Stimulated activated CD4-positive, alpha-beta T cell treated with anti-CD3 and anti-CD28 coated beads, Interleukin-4, amount 100 ng/mL, for 24 hours (primary cell): ENCODE measurements at regions not wholly inside any gene's neighbourhood (a gene's known extent, or its start where the extent isn't known, plus 50 kb on each side); places are given as distances from the start of the nearest gene placed in this dataset.
"Not testable (repeated sequence)": the region's sequence is repeated elsewhere in the genome, so short reads cannot be mapped to it uniquely, and the experiment has no call there.

ENCODE experiments used
- DNase-seq: peaks from one replicate; pipeline ENCODE4 v3.0.0-alpha.2; 2020

DNA sequence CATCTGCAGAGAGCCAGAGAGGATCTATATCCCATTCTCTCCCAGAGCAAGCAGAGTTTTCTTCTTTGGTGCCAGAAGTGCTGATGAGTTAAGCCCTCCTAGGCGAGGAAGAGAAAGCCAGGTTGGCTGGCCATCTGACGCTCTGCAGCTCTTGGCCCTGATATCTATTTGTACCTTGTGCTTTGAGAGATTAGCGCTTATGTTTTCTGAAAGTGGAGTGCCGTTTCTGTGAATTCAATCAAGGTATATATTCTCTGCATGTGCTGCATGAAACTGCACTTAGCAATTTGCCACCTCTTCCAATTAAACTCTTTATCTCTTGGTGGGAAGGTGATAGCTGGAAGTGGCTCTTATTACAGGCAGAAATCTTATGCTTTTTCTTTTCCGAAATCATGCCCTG, 177.5 kb downstream of the LPIN1 start:
- no peak for DNase-seq

- no peak for DNase-seq
These were observed 179.0 kb downstream of the LPIN1 start for GRCh38 chr2:11925295-11926066.

GRCh38 chr2:11930211-11930761, 183.9 kb downstream of the LPIN1 start:
- no peak for DNase-seq

DNA sequence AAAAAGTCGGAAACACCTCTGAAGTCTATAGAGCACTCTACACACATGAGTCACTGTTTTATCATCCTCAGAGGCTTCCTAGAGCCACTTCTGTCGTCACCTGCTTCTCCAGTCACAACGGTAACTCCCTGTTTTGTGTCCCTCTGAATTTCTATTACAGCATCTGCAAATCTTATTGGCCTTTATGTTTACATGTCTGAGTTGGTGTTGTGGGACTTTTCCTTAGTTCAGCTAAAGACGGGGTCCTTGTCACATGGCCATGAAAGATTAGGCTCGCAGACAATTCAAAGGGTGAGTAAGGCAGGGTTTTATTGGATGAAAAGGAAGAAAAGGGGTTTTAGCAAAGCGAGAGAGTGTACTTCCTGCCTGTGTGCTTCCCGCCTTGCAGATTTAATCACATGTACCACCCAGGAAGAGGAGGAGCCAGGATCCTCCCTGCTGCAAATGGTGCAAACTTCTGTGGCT, 185.6 kb downstream of the LPIN1 start:
- DNase-seq = no peak

- no peak for DNase-seq
These were observed 186.5 kb downstream of the LPIN1 start for GRCh38 chr2:11932962-11933361.

- no peak for DNase-seq
These were observed 187.4 kb downstream of the LPIN1 start for GRCh38 chr2:11933854-11934253.

GRCh38 chr2:11936761-11937160, 190.3 kb downstream of the LPIN1 start:
- no peak for DNase-seq

DNA sequence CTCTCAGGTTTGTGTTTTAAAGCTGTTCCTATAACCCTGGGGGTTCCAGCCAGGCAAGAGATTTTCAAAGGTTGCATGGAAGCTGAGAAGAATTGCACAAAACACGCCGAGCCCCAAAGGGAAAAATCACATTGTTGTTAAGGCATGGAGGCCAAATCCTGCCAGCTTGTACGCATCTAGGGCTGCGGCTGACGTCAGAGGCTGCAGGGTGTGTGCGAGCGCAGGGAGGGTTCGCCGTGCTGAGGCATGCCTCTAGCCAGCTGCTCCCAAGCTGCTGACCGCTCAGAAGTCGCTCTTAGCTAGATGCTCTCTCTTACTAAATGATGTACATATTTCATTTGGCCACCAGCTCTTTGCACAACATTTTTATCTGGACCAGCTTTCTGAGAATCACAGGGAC, 191.8 kb downstream of the LPIN1 start:
- DNase-seq = no peak

GRCh38 chr2:11939523-11939922, 193.1 kb downstream of the LPIN1 start:
- no peak for DNase-seq

GRCh38 chr2:11940121-11940743, 193.8 kb downstream of the LPIN1 start:
- no peak for DNase-seq

GRCh38 chr2:11940799-11941198, 194.4 kb downstream of the LPIN1 start:
- no peak for DNase-seq

- DNase-seq = no peak
These were observed 195.1 kb downstream of the LPIN1 start for GRCh38 chr2:11941201-11942177.

GRCh38 chr2:11942178-11942569, 195.7 kb downstream of the LPIN1 start:
- no peak for DNase-seq

DNA sequence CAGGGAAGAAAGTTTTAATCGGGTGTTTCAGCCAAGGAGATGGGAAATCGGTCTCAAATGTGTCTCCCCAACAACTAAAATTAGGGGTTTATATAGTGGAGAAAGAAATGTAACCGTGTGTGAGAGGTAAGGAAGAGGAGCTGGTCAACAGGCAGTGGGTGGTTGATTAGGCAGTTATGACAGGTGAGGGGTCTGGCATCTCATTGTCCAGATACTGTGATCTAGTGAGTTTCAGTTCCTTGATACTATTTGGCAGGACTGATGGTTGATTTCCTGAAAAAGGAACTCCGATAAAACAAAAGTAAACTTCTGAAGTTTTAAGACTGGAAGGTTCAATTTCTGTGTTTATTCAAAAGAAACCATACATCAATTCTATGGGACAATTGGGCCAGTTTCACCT, 197.9 kb downstream of the LPIN1 start:
- DNase-seq = no peak

DNA sequence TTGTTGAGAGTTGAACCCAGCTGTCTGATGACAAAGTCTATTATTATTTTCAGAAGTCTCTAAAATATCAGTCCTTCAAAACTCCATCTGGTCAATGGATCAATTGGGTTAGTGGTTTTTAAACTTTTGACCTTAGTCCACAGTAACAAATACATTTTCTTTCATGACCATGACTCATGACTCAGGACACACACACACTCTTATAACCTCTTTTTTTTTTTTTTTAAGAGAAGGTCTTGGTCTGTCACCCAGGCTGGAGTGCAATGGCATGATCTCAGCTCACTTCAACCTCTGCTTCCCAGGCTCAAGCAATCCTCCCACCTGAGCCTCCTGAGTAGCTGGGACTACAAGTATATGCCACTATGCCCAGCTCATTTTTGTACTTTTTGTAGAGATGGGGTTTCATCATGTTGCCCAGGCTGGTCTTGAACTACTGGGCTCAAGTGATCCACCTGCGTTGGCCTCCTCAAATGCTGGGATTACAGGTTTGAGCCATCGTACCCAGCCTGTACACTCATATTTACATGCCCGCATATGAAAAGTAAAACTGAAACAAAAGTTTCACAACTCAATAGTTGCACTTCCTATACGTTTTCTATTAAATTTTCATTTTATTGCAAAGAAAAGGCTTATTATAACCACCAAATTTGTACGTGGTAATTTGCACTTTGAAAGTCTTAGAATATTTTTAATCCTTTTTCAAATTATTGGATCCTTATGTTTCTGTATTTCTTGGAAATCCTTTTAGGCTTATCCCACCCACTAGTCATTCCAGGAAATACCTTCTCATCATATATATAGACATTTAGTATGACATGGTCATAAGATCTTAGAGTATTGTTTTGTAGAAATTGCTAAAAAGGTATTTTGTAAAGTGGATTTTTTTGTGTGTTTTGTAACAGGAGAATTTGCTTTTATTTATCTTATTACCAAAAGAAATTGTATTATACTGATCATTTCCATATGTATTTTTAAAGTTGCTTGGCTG, 199.0 kb downstream of the LPIN1 start:
- peak; percentile 11 for DNase-seq

DNA sequence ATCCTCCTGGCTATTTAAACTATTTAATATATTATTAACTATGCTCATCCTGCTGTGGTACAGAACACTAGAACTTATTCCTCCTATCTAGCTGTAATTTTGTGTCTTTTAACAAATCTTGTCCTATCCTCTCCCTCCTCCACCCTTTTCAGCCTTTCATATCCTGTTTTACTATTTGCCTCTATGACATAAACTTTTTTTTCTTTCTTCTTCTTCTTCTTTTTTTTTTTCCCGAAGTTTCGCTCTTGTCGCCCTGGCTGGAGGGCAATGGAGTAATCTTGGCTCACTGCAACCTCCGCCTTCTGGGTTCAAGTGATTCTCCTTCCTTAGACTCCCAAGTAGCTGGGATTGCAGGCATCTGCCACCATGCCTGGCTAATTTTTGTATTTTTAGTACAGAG, 201.5 kb downstream of the LPIN1 start:
- DNase-seq = no peak

DNA sequence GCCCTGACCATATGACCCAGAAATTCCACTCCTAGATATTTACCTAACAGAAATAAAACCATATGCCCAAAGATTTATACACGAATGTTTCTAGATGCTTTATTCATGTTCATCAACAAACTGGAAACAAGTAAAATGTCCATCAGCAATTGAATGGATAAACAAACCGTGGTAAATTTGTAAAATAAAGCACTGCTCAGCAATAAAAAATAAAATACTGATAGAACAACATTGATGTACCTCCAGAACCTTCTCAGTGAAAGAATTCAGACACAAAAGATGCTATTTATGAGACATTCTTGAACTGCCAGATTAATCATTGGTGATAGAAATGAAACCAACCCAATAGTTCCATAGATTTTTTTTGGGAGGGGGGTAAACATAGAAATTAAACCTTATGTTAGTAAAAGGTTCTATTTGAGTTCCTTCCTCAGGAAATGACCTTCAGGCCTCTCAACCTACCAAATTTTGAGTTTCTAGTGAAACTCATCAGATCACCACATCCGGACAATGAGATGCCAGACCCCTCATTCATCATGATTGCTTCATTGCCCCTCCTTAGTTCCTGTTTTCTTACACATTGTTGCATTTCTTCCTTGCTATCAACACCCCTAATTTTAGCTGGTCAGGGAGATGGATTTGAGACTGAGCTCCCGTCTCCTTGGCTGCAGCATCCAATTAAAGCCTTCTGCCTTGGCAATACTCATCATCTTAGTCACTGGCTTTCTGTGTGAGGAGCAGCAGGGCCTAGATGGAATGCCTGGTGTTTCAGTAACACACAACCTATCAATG, 203.5 kb downstream of the LPIN1 start:
- DNase-seq = no peak

- DNase-seq = no peak
These were observed 204.5 kb downstream of the LPIN1 start for GRCh38 chr2:11950896-11951295.

DNA sequence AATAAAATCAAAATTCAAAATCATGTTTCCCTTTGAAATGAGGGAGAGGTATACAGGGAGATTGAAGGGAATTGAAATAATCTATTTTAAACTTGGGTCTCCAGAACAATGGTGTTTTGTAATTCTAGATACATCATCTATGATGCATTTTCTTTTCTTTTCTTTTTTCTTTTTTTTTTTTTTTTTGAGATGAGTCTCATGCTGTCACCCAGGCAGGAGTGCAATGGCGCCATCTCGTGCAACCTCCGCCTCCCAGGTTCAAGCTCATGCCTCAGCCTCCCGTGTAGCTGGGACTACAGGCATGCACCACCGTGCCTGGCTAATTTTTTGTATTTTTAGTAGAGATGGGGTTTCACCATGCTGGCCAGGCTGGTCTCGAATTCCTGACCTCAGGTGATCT, 205.1 kb downstream of the LPIN1 start:
- not testable (repeated sequence) for DNase-seq

DNA sequence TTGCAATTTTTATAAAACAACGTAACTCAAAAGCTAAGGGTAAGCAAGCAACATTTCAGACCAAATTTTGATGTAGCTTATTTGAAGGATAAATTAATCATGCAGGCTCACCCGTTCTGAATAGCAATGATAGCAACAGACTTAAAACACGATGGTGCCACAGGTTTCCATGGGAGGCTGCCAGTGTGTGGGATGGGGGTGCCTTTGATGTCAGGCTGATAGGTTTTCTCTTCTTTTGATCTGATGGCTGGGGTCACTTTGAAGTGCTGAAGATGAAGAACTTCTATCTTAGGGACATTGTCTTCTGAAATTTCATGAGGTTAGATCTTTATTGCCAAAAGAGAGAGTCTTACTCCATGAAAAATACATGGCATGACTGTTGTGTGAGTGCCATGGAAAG, 206.8 kb downstream of the LPIN1 start:
- no peak for DNase-seq

DNA sequence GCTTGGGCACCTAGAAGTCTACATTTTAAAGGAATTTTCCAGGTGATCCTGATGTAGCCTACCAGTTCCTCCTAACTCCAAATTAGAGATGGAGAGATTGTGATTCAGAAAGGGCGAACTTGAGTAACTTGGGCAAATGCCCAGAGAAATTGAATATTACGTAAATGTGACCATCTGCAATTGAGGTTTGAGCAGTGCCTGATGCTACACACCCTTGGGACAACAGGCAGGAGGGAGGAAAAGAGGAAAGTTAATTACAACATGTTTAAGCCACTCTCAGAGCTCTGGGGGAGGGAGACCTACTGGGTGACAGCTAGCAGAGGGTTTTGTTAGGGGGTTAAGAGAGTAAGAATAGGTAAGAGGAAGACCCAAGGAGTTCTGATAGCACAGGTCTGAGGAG, 208.9 kb downstream of the LPIN1 start:
- DNase-seq = no peak
